Brain microvascular endothelial cell (primary cell): ENCODE measurements at regions not wholly inside any gene's neighbourhood (a gene's known extent, or its start where the extent isn't known, plus 50 kb on each side); places are given as distances from the start of the nearest gene placed in this dataset.

Experiments used
- DNase-seq: peaks from one replicate; pipeline ENCODE4 v3.0.0-alpha.2; 2020
- H3K27ac ChIP-seq: fragments of 250-450 bp; sonication (Bioruptor Pico); 2 replicates; pipeline ENCODE4 v1.5.1; 2020; ENCODE audit warnings: mild to moderate bottlenecking, moderate library complexity
- H3K27me3 ChIP-seq: fragments of 250-450 bp; sonication (Bioruptor Pico); replicated peaks from 2 replicates; pipeline ENCODE4 v1.5.1; 2020; ENCODE audit warnings: mild to moderate bottlenecking
- H3K36me3 ChIP-seq: fragments of 250-450 bp; sonication (Bioruptor Pico); replicated peaks from 2 replicates; pipeline ENCODE4 v1.5.1; 2020; ENCODE audit warnings: mild to moderate bottlenecking
- H3K4me3 ChIP-seq: 2 replicates; pipeline ENCODE4 v1.5.1; 2011; ENCODE audit warnings: low read depth, mild to moderate bottlenecking, control low read depth, low read length, moderate library complexity
- in situ Hi-C: cut with HindIII; loops from 2 replicates; pipeline ENCODE4 v1.10.0; 2017; ENCODE audit warnings: low sequenced_read_pairs, low pct_ligation_motif_present
- TF ChIP-seq, protein P1 (sequence below): IDR thresholded peaks from 2 replicates; pipeline ENCODE4 v1.5.1; 2011; ENCODE audit warnings: low read depth, mild to moderate bottlenecking, moderate library complexity, low read length, control low read depth, inconsistent platforms; ENCODE audit errors: missing control alignments

DNA sequence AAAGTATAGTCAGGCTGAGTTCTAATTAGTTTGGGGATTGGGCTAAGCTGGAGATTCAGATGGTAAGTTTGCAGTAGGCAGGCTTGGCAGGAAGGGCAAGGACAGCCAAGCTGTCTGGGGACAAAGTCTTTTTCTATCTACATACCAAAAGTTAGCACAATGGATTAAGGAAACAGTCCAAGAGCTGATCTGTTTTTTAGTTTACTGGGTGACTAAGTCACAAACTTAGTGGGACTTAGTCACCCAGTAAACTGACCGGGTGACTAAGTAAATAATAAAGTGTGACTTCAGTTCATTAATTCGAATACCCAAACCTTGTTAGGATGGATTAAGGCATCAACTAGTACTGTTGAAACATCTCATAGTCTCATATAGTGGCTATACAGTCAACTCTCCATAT is 1386.0 kb upstream of the CELF4 start:
- Histone ChIP-seq H3K27me3 (no peaks in the 10 kb centered on the region), H3K36me3 (no peaks in the 10 kb centered on the region), H3K4me3 (no peak overlapping the region), H3K27ac (no peak overlapping the region)
- DNase-seq, result no peak
- in situ Hi-C loops, result no loop called here
- TF ChIP-seq, protein P1, sequence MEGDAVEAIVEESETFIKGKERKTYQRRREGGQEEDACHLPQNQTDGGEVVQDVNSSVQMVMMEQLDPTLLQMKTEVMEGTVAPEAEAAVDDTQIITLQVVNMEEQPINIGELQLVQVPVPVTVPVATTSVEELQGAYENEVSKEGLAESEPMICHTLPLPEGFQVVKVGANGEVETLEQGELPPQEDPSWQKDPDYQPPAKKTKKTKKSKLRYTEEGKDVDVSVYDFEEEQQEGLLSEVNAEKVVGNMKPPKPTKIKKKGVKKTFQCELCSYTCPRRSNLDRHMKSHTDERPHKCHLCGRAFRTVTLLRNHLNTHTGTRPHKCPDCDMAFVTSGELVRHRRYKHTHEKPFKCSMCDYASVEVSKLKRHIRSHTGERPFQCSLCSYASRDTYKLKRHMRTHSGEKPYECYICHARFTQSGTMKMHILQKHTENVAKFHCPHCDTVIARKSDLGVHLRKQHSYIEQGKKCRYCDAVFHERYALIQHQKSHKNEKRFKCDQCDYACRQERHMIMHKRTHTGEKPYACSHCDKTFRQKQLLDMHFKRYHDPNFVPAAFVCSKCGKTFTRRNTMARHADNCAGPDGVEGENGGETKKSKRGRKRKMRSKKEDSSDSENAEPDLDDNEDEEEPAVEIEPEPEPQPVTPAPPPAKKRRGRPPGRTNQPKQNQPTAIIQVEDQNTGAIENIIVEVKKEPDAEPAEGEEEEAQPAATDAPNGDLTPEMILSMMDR, result no peak

DNA sequence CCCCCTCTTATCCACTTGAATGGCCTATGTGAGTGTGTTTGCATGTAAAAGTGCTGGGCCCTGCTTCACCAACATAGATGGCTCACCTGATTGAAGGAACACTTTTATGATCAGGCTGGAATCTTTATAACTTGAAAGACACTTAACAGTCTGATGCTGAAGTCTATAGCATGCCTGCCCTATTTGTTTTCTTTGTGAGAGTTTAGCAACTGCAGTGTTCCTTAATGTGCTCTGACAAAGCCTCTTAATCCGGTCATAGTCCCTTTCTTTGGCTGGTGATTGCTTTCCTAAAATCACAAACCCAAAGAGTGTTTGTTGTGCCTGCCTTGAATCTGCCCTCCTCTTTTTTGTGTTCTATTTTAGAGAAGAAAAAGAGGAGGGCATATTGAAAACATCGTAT is 1382.8 kb upstream of the CELF4 start:
- Histone ChIP-seq H3K27ac (no peak overlapping the region), H3K27me3 (no peaks in the 10 kb centered on the region), H3K36me3 (no peaks in the 10 kb centered on the region), H3K4me3 (no peak overlapping the region)
- in situ Hi-C loops, result no loop called here
- DNase-seq, result no peak
- TF ChIP-seq, protein P1, result no peak

DNA sequence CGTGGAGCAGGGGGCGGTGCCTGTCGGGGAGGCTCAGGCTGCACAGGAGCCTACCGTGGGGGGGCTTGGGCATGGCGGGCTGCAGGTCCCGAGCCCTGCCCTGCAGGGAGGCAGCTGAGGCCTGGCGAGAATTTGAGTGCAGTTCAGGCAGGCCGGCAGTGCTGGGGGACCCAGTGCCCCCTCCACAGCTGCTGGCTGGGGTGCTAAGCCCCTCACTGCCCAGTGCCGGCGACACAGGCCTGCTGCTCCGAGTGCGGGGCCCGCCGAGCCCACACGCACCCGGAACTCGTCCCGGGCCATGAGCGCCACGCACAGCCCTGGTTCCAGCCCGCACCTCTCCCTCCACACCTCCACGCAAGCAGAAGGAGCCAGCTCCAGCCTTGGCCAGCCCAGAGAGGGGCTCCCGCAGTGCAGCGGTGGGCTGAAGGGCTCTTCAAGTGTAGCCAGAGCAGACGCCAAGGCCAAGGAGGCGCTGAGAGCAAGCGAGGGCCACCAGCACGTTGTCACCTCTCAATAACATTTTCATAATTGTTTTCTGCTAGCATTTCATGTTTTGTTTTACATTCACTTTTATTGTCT is 1378.9 kb upstream of the CELF4 start:
- in situ Hi-C loops, result no loop called here
- DNase-seq, result no peak
- no peak overlapping the region for H3K27ac ChIP-seq
- H3K27me3 ChIP-seq, result no peaks in the 10 kb centered on the region
- TF ChIP-seq, protein P1, result no peak
- no peak overlapping the region for H3K4me3 ChIP-seq
- no peaks in the 10 kb centered on the region for H3K36me3 ChIP-seq

DNA sequence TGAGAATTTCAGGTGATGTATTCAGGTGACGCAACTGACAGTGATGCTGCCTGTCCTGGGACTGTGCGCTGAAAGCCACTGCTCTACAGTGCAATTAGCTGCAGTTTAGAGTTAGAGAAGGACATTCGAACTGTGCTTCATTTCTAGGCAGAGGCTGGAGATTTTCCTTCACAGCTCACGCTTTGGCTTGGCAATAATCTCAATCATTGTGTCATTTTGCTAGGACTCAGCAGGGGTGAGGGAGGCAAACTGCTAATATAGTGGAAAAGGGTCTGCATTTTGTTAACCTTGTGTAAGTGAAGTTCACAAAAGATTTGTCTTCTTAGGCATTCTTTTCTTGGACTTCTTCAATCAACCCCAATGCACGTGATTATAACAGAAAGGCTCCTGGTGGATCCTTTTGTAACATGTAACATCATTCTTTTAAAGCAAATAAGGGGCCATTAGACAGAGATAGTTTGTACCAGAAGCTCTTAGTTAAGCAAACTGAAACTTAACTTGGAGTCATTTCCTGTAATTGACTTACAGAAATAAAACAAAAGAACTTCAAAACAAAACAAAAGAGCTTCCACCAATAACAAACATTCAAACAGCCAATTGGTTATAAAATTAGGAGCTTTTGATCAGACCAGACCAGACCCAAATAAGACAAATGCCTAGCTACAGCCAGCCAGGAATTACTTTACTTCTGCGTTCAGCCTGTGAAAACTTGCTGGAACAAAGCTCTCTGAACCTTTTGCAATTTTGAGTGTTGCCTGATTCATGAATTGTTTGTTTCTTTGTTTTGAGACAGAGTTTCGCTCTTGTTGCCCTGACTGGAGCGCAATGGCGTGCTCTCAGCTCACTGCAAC is 1376.3 kb upstream of the CELF4 start:
- H3K27me3 ChIP-seq, result no peaks in the 10 kb centered on the region
- TF ChIP-seq, protein P1, result no peak
- H3K4me3 ChIP-seq, result no peak overlapping the region
- in situ Hi-C loops, result no loop called here
- H3K36me3 ChIP-seq, result no peaks in the 10 kb centered on the region
- no peak for DNase-seq
- H3K27ac ChIP-seq, result no peak overlapping the region

DNA sequence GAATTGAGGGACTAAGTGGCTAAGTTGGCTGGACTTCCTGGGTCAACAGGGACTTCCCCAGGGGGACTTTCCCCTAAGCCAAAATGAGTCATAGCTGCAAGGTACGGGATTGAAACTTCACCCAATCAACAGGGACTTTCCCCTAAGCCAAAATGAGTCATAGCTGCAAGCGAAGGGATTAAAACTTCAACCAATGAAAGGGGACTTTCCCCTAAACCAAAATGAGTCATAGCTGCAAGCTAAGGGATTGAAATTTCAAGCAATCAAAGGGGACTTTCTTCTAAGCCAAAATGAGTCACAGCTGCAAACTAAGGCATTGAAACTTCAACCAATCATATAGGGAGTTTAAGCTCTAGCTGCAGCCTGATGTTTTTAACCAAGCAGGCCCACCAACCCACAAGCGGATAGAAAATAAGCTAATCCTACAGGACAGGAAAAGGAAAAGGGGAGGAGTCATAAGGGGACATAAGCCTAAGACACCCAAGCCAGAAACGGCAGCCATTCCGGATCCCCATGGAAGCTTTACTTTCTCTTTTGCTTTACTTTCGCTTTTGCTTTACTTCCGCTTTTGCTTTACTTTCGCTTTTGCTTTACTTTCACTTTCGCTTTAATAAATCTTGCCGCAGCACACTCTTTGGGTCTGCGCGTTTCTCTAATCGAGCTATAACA is 1375.4 kb upstream of the CELF4 start:
- Histone ChIP-seq H3K27me3 (no peaks in the 10 kb centered on the region), H3K36me3 (no peaks in the 10 kb centered on the region), H3K27ac (peak overlapping the region; percentile 61), H3K4me3 (no peak overlapping the region)
- in situ Hi-C loops, result no loop called here
- peak; percentile 90 for DNase-seq
- TF ChIP-seq, protein P1, result no peak
